ENCODE measurements at regions not wholly inside any gene's neighbourhood (a gene's known extent, or its start where the extent isn't known, plus 50 kb on each side); places are given as distances from the start of the nearest gene placed in this dataset.

DNA sequence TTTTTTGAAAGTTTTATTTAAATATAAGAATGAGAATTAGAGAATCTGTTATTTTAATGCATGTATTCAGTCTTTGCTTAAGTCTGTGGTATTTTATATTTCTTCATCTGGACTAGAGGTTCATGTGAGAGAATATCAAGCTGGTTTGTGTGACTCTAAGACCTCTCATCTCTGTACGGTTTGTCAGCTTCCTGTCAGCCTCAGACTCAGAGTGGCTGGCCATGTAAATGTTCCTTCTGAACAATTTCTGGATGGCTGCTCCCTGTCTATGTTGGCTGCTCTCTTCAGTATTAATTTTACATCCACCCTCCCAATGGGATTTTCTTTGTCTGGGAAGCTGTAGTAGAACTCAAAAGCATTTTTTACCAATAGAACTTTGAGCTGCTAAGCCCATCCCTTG, 225.3 kb upstream of the THUMPD2 start:
- TF ChIP-seq POLR2A (IDR thresholded peaks at IDR 0.05), result no peak
- TF ChIP-seq, protein P1, sequence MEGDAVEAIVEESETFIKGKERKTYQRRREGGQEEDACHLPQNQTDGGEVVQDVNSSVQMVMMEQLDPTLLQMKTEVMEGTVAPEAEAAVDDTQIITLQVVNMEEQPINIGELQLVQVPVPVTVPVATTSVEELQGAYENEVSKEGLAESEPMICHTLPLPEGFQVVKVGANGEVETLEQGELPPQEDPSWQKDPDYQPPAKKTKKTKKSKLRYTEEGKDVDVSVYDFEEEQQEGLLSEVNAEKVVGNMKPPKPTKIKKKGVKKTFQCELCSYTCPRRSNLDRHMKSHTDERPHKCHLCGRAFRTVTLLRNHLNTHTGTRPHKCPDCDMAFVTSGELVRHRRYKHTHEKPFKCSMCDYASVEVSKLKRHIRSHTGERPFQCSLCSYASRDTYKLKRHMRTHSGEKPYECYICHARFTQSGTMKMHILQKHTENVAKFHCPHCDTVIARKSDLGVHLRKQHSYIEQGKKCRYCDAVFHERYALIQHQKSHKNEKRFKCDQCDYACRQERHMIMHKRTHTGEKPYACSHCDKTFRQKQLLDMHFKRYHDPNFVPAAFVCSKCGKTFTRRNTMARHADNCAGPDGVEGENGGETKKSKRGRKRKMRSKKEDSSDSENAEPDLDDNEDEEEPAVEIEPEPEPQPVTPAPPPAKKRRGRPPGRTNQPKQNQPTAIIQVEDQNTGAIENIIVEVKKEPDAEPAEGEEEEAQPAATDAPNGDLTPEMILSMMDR (IDR thresholded peaks at IDR 0.05), result no peak

Measured in adrenal gland (tissue), 5 donors.